Activated T-helper 1 cell treated with anti-CD3 and anti-CD28 coated beads, Interleukin-12 subunit alpha, Interleukin-12 subunit beta, Interleukin-2, Interleukin-4 antibody, amounts not matched to agents 30 ng/mL and 10 ng/mL and 1 ng/mL, durations not matched to agents 14 hours and 24 hours and 36 hours (primary cell): ENCODE measurements at regions not wholly inside any gene's neighbourhood (a gene's known extent, or its start where the extent isn't known, plus 50 kb on each side); places are given as distances from the start of the nearest gene placed in this dataset.

Experiments
- DNase-seq: peaks from one replicate; pipeline ENCODE4 v3.0.0; 2021; ENCODE audit warnings: low spot score
- H3K27ac Mint-ChIP-seq: one replicate; pipeline ENCODE4 v1.8.0; 2021; ENCODE audit warnings: mild to moderate bottlenecking, mixed read lengths
- H3K27me3 Mint-ChIP-seq: one replicate; pipeline ENCODE4 v1.8.0; 2022; ENCODE audit warnings: mild to moderate bottlenecking, moderate library complexity, mixed read lengths; ENCODE audit not compliant: insufficient read depth
- H3K36me3 Mint-ChIP-seq: one replicate; pipeline ENCODE4 v1.8.0; 2021; ENCODE audit warnings: low read depth, mixed read lengths
- H3K4me1 Mint-ChIP-seq: one replicate; pipeline ENCODE4 v1.8.0; 2021; ENCODE audit warnings: low read depth, mixed read lengths
- H3K4me3 Mint-ChIP-seq: one replicate; pipeline ENCODE4 v1.8.0; 2021; ENCODE audit warnings: mild to moderate bottlenecking, moderate library complexity, mixed read lengths
- H3K9me3 Mint-ChIP-seq: one replicate; pipeline ENCODE4 v1.8.0; 2021; ENCODE audit warnings: mixed read lengths
- intact Hi-C: fragments of 100-400 bp; cut with micrococcal nuclease; formaldehyde crosslinking; loops from one replicate; pipeline ENCODE4 v1.15.1; 2024

GRCh38 chr10:120067427-120067826 lies 174.9 kb downstream of the SEC23IP start:
- Mint-ChIP-seq H3K4me3 (no peak overlapping the region), H3K9me3 (no peaks in the 10 kb centered on the region), H3K27ac (no peak overlapping the region), H3K27me3 (no peaks in the 10 kb centered on the region), H3K36me3 (no peaks in the 10 kb centered on the region), H3K4me1 (no peaks in the 10 kb centered on the region)
- DNase-seq, result no peak
- intact Hi-C loops, result no loop called here

DNA sequence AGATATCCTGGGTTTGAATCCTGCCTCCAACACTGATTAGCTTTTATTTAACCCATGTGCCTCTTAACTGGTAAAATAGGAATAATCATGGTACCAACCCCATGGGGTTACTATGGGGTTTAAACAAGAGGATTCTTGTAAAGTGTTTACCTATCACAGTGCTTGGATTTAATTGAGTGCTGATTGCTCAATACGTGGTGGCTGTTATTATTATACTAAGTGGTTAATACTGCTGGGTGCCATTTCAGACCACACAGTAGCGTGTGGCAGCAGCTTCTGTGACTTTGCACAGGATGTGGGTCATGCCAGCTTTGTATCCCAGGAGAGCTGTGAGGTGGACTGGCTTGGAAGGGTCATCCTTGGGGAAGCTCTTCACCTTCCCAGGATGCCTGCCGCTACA lies 177.2 kb downstream of the SEC23IP start:
- H3K36me3 Mint-ChIP-seq, result no peaks in the 10 kb centered on the region
- H3K27me3 Mint-ChIP-seq, result no peaks in the 10 kb centered on the region
- no peaks in the 10 kb centered on the region for H3K4me1 Mint-ChIP-seq
- no peak overlapping the region for H3K27ac Mint-ChIP-seq
- H3K9me3 Mint-ChIP-seq, result no peaks in the 10 kb centered on the region
- intact Hi-C loops, result no loop called here
- no peak for DNase-seq
- H3K4me3 Mint-ChIP-seq, result no peak overlapping the region

- no peaks in the 10 kb centered on the region for H3K36me3 Mint-ChIP-seq
- H3K4me3 Mint-ChIP-seq, result no peak overlapping the region
- no peak for DNase-seq
- no peaks in the 10 kb centered on the region for H3K4me1 Mint-ChIP-seq
- H3K9me3 Mint-ChIP-seq, result no peaks in the 10 kb centered on the region
- peaks cover under 1% of the 10 kb centered on the region for H3K27me3 Mint-ChIP-seq
- no peak overlapping the region for H3K27ac Mint-ChIP-seq
- intact Hi-C loops, result no loop called here
Measured at GRCh38 chr10:120075349-120075748, 182.8 kb downstream of the SEC23IP start.

DNA sequence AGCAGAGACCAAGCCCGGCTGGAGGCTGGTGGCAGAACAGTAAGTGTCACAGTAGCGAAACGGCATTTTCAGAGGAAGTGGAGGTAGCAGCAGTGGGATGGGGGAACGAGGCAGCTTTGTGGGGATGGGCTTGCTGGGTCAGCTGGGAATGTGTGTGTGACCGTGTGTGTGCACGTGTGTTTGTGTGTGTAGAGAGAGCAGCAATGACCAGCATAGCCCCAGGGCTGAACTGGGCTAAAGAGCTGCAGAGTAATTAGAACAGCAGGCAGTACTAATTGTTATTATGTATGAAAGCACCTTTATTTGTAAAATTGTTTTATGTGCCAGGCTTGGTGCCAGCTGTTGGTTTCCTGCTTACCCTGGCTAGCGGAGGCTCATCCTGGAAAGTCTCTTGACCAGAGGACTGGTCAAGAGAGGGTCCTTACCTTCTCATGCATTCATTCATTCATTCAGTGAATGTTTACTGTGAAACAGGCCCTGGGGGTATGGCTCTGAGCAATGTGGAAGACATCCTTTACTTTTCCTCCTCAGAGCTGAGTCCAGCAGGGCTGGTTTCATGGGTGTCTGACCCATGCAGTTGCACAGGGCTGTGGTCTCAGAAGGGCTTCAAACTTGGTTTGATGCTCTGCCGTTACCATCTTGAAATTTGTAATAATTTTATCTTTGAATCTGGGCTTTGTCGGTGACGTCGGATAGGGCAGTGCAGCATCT lies 184.6 kb downstream of the SEC23IP start:
- Mint-ChIP-seq H3K27ac (no peak overlapping the region), H3K36me3 (no peaks in the 10 kb centered on the region), H3K27me3 (peaks cover 2% of the 10 kb centered on the region), H3K9me3 (no peaks in the 10 kb centered on the region), H3K4me1 (no peaks in the 10 kb centered on the region), H3K4me3 (no peak overlapping the region)
- DNase-seq, result no peak
- intact Hi-C loops, result no loop called here

DNA sequence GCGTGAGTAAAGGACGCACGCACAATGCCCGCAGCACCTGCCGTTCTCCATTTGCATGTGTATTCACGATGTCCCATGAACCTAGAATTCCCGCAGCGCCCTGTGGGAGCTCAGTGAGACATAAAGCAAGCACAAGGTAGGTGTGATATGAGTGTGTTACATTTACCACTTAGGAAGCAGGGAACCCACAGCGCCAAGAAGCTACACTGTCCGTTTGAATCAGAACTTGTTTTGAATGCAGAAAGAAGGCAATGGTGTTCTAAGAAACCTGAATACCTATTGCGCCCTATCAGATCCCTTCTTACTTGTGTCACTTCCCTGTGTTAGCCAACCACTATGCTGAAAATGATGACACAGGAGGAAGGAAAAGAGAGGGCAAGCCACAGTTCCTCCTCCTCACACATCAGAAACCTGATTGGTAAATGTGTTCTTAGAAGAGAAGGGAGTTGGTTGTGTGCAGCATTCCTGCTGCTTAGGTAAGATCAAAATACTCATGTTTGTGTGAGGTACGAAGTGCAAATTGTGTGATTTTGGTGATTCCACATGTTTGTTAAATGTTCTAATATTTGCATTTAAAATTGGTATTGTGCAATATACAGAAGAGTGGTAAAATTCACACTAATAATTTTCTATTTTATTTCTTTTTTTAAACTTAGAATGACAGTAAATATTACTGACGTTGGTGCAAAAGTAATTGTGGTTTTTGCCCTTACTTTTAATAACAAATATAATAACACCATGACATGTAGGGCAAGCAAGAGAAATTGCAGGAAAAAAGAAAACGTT lies 185.4 kb downstream of the SEC23IP start:
- no peaks in the 10 kb centered on the region for H3K36me3 Mint-ChIP-seq
- no peak overlapping the region for H3K27ac Mint-ChIP-seq
- H3K27me3 Mint-ChIP-seq, result peaks cover 2% of the 10 kb centered on the region
- H3K9me3 Mint-ChIP-seq, result no peaks in the 10 kb centered on the region
- no peaks in the 10 kb centered on the region for H3K4me1 Mint-ChIP-seq
- intact Hi-C loops, result no loop called here
- H3K4me3 Mint-ChIP-seq, result no peak overlapping the region
- DNase-seq, result no peak

DNA sequence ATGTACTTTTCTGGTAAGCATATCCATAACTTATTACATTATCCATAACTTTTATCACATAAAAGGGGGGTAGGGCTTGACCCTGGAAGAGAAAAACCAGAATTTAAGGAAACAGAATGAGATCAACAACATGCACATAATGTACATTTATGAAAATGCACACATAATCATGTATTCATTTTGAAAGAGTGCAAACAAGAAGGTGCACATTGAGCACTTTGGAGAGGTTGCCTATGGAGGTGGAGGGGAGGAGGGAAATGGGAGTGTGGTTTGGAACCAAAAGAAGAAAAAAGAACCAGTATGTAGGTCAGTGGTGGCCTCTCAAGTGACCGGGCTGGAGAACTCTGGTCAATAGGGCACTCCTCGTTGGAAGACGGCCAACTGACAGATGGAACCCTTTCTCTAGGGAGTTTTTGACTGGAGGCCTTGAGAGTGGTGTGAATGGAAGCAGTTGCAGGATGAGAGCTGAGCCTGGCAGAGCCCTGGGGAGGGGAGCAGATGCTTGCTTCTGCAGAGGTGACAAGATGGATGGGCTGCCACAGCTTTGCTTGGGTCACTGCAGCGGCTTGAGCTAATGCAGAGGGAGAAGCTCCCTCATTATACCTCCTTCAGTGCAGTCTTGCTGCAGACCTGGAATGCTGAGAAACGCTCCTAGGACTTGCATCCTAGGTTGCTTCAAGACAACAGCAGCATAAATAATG lies 192.7 kb downstream of the SEC23IP start:
- H3K27me3 Mint-ChIP-seq, result peaks cover 2% of the 10 kb centered on the region
- H3K27ac Mint-ChIP-seq, result no peak overlapping the region

GRCh38 chr10:120086066-120086465 lies 193.5 kb downstream of the SEC23IP start:
- no peak overlapping the region for H3K4me3 Mint-ChIP-seq
- intact Hi-C loops, result no loop called here
- H3K36me3 Mint-ChIP-seq, result no peaks in the 10 kb centered on the region
- H3K27me3 Mint-ChIP-seq, result no peaks in the 10 kb centered on the region
- H3K27ac Mint-ChIP-seq, result no peak overlapping the region
- no peaks in the 10 kb centered on the region for H3K4me1 Mint-ChIP-seq
- peaks cover 3% of the 10 kb centered on the region for H3K9me3 Mint-ChIP-seq
- no peak for DNase-seq

More for the DNA sequence above, 192.7 kb downstream of the SEC23IP start:
- Mint-ChIP-seq H3K4me3 (no peak overlapping the region), H3K36me3 (no peaks in the 10 kb centered on the region), H3K9me3 (peaks cover 3% of the 10 kb centered on the region), H3K4me1 (no peaks in the 10 kb centered on the region)
- no peak for DNase-seq
- intact Hi-C loops, result no loop called here

DNA sequence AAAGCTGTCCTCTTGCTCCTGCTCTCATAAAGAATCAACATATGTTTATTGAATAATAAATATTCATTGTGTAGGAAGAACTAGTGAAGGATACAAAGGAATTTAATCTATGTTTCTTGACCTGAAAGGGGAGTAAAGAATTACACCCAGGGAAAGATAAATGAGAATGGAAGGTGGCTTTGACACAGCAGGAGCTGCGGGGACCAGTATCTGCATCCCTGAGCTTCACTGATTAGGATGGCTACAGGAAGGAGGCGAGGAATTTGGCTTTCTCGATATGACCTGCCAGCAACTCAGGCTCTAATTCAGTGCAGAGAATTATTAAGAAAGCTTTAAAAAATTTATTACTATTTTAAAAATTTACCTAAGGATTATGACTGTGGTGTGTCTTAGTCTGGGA lies 194.6 kb downstream of the SEC23IP start:
- Mint-ChIP-seq H3K27ac (no peak overlapping the region), H3K27me3 (no peaks in the 10 kb centered on the region), H3K36me3 (no peaks in the 10 kb centered on the region), H3K4me1 (no peaks in the 10 kb centered on the region), H3K4me3 (no peak overlapping the region), H3K9me3 (peaks cover 3% of the 10 kb centered on the region)
- intact Hi-C loops, result no loop called here
- DNase-seq, result no peak

DNA sequence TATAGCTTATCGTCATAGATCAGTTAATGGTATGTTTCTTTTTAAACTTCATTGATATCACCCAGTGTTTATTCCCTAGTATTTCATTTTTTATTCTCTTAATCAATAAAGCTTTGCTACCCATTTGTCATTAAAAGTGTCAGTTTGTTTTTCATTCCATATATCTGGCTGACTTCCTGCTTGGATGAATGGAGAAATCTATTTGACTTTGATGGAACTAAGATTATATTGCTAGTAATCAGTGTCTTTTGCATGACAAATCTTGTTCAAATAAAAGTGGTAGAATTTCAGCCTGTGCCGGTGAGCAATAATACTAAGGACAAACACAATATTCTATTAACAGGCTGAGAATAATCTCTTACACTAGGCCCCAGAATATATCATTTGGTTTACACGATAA lies 203.3 kb downstream of the SEC23IP start:
- Mint-ChIP-seq H3K36me3 (no peaks in the 10 kb centered on the region), H3K27me3 (no peaks in the 10 kb centered on the region), H3K4me3 (no peak overlapping the region), H3K9me3 (no peaks in the 10 kb centered on the region), H3K27ac (no peak overlapping the region), H3K4me1 (no peaks in the 10 kb centered on the region)
- no peak for DNase-seq
- intact Hi-C loops, result no loop called here

DNA sequence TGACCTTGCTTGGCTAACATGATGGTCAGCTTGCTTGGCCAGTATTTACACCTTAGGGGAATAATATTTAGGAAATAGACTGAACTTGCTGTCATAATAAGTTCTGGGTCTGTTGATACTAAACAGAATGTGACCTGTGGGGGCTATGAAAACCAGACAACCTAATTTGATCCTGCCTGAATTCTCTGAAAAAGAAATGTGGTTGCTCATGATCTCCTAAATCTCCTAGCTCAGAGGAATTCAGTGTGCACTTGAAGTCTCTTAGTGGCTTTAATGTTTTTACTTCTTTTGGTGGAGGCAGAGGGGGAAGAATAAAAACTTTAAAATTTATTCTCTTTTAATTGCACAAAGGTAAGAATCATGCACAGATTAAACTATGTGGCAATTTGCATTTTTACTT lies 205.2 kb downstream of the SEC23IP start:
- Mint-ChIP-seq H3K4me3 (no peak overlapping the region), H3K4me1 (no peaks in the 10 kb centered on the region), H3K27me3 (peaks cover 8% of the 10 kb centered on the region), H3K27ac (no peak overlapping the region), H3K9me3 (no peaks in the 10 kb centered on the region), H3K36me3 (no peaks in the 10 kb centered on the region)
- intact Hi-C loops, result no loop called here
- DNase-seq, result no peak

DNA sequence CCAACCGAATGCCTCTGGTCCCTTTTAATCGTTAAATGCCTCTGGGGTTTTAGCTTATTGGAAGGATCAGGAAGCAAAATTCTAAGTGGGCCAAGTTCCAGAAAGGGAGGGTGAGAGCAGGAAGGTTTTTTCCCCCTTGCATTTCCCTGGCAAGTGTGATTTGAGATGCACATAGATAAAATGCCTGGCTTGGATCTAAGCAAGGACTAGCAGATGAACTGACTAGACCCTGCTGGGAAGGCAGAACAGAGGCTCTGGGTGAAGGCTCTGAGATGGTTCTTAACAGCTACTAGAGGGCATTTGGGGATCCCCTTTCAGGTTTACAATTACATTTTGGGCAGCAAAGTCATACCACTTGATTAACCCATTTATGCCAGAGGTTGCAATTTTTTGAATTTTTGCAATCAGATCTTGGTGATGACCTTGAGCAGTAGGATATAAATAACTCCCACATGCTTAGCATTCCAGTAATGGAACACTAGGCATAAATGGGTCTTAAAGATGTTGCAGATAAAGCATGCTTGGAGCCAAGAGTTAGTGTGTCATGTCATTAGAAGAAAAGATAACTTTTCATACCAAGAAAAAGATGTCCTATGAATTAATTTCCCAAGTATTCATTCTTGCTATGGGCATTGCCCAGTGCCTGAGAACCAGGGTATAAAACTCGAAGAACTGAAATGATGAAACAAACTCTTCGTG lies 205.9 kb downstream of the SEC23IP start:
- no peak overlapping the region for H3K4me3 Mint-ChIP-seq
- H3K4me1 Mint-ChIP-seq, result no peaks in the 10 kb centered on the region
- no peaks in the 10 kb centered on the region for H3K9me3 Mint-ChIP-seq
- intact Hi-C loops, result no loop called here
- H3K36me3 Mint-ChIP-seq, result no peaks in the 10 kb centered on the region
- DNase-seq, result no peak
- H3K27ac Mint-ChIP-seq, result no peak overlapping the region
- H3K27me3 Mint-ChIP-seq, result peaks cover 10% of the 10 kb centered on the region

GRCh38 chr10:120103738-120104560 lies 211.4 kb downstream of the SEC23IP start:
- intact Hi-C loops, result no loop called here
- Mint-ChIP-seq H3K27ac (no peak overlapping the region), H3K4me1 (no peaks in the 10 kb centered on the region), H3K36me3 (no peaks in the 10 kb centered on the region), H3K4me3 (no peak overlapping the region), H3K9me3 (no peaks in the 10 kb centered on the region), H3K27me3 (peaks cover 10% of the 10 kb centered on the region)
- DNase-seq, result no peak
